ENCODE measurements at regions not wholly inside any gene's neighbourhood (a gene's known extent, or its start where the extent isn't known, plus 50 kb on each side); places are given as distances from the start of the nearest gene placed in this dataset.

- TF ChIP-seq CHD7 (IDR thresholded peaks at IDR 0.05; ENCODE audit: insufficient replicate concordance, low read length) (no peak), ATF3 (IDR thresholded peaks at IDR 0.05; ENCODE audit: insufficient read depth, low read depth, low read length) (no peak), CTBP2 (IDR thresholded peaks at IDR 0.05; ENCODE audit: borderline replicate concordance, insufficient read depth, insufficient read length, low read length) (no peak), RFX5 (IDR thresholded peaks at IDR 0.05; ENCODE audit: borderline replicate concordance, low read depth, low read length) (no peak), GTF2F1 (IDR thresholded peaks at IDR 0.05; ENCODE audit: borderline replicate concordance, low read depth, low read length) (no peak)
Observed at GRCh38 chr1:79568411-79568810, 561.9 kb upstream of the ADGRL4 start (continued).

All from H1 (cell line).